ENCODE measurements at regions not wholly inside any gene's neighbourhood (a gene's known extent, or its start where the extent isn't known, plus 50 kb on each side); places are given as distances from the start of the nearest gene placed in this dataset.

GRCh38 chr18:79610461-79611039 lies 69.1 kb upstream of the CTDP1 start:
- no peak for DNase-seq (ENCODE audit: low spot score)

DNA sequence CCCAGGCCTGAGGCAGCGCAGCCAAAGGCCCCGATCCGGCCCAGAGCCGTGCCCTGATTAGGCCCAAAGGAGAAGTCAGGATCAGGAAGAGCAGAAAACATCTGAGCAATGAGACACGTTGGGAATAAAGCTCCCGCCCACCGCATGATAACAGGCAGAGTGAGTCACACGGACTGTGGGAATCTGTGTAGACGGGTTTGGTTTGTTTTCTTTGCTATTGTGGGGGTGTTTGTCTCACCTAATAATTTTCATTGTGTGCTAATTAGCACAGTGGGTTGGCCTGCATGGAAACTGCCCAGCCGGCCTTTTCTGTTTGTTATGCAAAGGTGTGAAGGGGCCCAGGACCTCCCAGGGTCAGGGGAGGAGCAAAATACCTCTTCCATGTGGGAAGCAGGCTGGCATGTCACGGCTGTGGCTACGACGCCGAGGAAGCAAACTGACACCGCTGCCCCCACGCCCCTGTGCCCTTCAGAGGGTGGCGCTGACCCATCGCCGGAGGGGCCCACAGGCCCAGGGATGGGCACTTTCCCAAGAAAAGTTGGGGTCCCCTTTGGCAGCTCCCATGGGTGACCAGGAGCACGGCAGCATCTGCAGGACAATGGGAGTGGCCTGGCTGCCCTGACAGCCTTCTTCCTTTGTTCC lies 68.4 kb upstream of the CTDP1 start:
- DNase-seq (ENCODE audit: low spot score): peak; percentile 66

GRCh38 chr18:79612291-79613108 lies 67.1 kb upstream of the CTDP1 start:
- no peak for DNase-seq (ENCODE audit: low spot score)

- DNase-seq (ENCODE audit: low spot score): no peak
Observed at GRCh38 chr18:79613186-79613931, 66.2 kb upstream of the CTDP1 start.

- DNase-seq (ENCODE audit: low spot score): no peak
Observed at GRCh38 chr18:79614211-79614955, 65.2 kb upstream of the CTDP1 start.

DNA sequence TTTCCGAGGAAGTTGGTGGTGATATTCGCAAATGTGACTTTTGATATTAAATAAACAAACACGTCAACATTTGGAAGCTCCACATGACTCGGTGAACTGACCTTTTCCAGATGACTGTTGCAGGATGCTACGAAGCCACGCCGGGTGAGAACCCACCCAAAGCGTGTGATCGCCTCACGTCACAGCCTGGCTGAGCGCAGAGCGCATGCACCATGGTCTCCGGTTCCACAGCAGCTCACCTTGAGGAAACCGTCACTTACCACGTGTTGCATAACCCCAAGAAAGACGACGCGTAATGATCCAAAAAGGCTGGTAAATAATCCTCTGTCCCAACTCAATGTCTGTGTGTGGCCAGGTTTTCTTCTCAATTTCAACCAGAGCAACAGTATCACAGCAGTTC lies 64.5 kb upstream of the CTDP1 start:
- no peak for DNase-seq (ENCODE audit: low spot score)

DNA sequence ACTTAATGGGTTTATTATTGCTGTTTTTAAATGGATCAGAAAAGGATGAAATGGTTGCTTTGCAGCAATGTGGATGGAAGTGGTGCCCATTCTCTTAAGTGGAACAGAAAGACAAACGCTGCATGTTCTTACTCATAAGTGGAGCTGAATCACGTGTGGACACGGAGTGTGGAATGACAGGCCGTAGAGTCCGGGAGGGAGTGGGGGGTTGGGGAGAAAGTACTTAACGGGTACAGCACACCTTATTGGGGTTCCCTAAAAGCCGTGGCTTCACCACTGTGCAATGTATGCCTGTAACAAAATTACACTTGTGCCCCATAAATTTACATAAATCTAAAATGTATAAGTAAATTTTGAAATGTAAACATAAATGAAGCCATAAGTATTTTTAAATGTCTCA lies 64.0 kb upstream of the CTDP1 start:
- DNase-seq (ENCODE audit: low spot score): no peak

DNA sequence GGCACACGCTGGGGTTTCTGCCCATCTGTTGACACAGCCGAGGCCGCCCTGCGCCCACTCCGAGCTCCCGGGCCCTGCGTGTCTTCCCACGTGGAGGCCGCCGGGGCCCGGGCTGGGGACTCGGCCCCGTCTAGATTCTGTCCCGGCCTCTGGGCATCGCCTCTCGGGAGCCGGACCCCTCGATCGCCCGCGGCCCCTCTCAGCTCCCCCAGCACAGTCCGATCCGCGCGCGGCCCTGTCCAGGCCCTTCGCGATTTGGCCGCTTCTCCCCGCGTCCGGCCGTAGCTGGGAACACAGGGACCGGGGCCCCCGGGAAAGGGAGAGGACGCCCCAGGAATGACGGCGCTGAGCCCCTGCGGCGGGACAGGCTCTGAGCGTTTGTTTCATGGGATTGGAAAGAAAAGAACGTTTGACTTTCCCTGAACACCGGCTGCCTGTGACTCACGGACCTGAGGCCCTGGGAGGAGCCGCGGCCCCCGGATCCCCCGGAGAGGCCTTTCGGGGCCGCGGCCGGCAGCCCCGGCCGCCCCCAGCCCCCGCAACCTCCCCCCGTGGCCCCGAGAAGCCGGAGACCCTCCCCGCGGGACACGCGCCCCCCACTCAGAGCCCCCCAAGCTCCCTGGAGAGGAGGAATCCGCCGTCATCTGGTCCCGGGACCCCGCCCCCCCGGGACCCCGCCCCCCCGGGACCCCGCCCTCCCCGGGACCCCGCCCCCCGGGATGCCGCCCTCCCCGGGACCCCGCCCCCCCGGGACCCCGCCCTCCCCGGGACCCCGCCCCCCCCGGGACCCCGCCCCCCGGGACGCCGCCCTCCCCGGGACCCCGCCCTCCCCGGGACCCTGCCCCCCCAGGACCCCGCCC lies 62.7 kb upstream of the CTDP1 start:
- DNase-seq (ENCODE audit: low spot score): peak; percentile 63

GRCh38 chr18:79617511-79618500 lies 61.8 kb upstream of the CTDP1 start:
- DNase-seq (ENCODE audit: low spot score): no peak

DNA sequence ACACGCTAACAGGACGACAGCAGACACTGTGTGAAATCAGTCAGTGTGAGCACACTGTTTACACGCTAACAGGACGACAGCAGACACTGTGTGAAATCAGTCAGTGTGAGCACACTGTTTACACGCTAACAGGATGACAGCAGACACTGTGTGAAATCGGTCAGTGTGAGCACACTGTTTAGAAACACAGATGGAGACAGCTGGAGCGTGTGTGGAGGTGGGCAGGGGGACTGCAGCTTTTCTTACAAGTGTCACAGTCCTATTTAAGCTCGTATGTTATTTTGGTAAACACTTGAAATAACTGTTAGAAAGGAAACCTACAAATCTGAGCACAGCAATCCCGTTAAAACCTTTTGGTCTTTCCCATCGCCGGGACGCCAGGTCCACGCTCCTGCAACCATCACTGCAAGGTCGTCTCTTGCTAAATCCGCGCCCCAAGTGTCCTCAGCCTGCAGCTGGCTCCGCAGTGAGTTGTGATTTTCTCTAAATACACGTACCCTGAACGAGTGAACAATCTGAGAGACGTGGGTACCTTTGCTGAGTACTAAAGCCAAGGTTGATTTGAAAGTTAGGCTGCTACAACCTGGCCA lies 58.9 kb upstream of the CTDP1 start:
- no peak for DNase-seq (ENCODE audit: low spot score)

DNA sequence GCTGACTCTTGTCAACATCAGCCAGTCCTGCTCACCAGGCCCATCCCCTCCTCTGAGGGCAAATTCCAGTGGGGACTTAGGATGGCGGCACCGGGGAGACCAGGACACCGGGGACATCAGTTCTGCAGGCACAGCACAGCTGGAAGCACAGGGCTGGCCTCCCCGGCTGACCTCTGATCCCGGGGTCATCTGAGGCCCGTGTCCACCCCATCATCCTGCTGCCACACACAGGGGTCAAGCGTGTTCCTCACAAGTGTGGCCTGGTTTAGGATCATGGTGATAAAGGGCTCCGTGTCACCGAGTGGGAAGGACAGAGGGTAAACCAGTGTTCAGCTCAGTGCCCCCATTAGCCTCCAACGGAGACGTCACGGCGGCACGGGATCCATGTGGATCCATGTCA lies 58.1 kb upstream of the CTDP1 start:
- no peak for DNase-seq (ENCODE audit: low spot score)

GRCh38 chr18:79622004-79622403 lies 57.6 kb upstream of the CTDP1 start:
- no peak for DNase-seq (ENCODE audit: low spot score)

DNA sequence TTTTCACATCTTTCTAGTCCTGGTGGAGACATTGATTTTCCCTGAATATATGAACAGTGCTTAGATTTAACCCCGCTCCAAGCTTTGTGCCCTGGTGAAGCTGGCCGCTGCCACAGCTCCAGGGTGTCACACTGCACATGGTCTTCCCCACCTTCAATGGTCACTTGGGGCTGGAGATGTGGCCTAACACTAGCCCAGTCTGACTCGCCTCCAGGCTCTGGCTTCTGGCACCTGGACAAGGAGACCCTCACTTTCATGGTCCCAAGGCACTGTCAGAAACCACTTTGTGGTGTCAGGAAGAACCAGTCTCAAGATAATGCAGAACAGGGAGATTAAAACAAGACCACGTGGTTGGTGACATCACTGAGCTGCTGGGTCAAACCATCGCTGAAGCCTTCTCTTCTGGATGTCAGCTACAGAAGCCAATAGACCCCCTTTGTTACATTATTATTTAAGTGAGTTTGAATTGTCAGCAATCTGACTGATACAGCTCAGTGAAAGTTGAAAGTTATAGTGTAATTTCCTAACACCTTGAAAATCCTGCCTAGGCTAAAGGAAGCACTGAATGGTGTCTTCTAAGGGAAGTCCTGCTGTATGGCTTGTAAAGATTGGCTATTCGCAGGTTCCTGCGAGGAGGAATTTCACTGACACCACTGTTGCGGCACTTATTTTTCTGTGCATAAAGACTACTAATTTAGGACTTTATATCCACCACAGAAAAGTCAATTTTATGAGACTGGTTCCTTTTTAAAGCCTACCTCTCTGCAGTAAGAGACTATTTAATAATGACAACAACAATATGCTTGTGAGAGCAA lies 55.0 kb upstream of the CTDP1 start:
- DNase-seq (ENCODE audit: low spot score): no peak

DNA sequence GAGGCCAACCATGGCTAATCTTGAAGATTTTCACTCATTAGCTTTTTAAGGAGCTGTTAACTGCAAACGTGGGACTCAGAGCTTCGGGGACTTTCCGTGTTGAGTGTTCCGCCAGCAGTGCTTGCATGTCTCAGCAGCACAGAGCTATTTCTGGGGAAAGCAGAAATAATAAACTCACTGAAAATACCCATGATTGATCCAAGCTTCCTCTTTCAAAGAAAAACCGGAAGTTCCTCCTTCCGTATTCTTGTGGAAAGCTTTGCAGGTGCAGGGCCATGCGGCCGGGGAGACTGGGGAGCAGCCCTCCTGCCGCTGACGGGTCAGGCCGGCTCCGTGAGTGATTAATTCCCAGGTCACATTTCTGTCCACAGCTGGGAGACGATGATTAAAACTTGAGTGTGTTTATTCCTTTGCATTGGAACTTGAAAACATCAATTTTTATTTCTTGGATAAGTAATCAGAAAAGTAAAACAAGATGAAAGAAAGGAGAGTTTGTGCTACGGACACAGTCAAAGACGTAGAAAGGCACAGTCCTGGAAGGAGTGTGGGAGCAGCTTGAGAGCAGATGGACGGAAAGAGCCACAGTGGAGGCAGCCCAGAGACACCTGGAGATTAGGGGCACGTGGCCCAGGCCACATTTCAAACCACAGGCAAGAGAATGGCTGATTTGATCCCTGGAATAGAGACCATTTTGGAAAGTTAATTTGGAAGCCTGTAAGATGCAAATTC lies 54.2 kb upstream of the CTDP1 start:
- DNase-seq (ENCODE audit: low spot score): no peak

- DNase-seq (ENCODE audit: low spot score): no peak
Observed at GRCh38 chr18:79625924-79626561, 53.6 kb upstream of the CTDP1 start.

GRCh38 chr18:79626905-79627749 lies 52.5 kb upstream of the CTDP1 start:
- no peak for DNase-seq (ENCODE audit: low spot score)
